Thyroid gland (tissue), 4 donors: ENCODE measurements at regions not wholly inside any gene's neighbourhood (a gene's known extent, or its start where the extent isn't known, plus 50 kb on each side); places are given as distances from the start of the nearest gene placed in this dataset.

Experiments used
- POLR2A ChIP-seq, 2 donors: fragments of 450-650 bp; IDR thresholded peaks; one replicate each; pipeline ENCODE4 v1.6.1; 2017; ENCODE audit warnings: antibody characterized with exemption in 2 of 2, mild to moderate bottlenecking in 2 of 2, moderate library complexity in 1 of 2
- TF ChIP-seq, protein P1 (sequence below), 6 experiments: fragments of 200-600 bp in 3 of 6; fragments of 450-650 bp in 3 of 6; sonication (generic) in 3 of 6; IDR thresholded peaks; one replicate each; pipeline ENCODE4 v1.5.1; 2016 to 2019; ENCODE audit warnings: antibody characterized with exemption in 6 of 6, mild to moderate bottlenecking in 2 of 6, inconsistent platforms in 1 of 6, moderate library complexity in 1 of 6

DNA sequence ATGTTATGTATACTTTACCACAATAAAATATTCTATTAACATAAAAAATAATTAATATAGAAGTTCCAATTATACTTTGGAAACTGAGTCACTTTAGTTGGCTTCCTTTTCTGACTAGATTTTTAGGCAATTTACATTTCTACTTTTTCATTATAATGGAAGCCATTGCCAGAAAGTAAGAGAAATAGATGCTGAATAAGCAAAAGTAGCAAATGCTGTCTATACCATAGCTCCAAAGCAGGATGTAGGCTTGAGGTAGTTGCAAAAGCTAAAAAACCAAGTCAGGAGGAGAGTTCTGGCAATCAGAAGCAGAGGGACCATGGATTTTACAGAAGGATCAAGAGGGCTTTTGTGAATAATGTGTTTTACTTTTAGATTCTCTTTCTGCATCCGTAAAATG, 262.4 kb upstream of the TMEM229A start:
- TF ChIP-seq, protein P1, sequence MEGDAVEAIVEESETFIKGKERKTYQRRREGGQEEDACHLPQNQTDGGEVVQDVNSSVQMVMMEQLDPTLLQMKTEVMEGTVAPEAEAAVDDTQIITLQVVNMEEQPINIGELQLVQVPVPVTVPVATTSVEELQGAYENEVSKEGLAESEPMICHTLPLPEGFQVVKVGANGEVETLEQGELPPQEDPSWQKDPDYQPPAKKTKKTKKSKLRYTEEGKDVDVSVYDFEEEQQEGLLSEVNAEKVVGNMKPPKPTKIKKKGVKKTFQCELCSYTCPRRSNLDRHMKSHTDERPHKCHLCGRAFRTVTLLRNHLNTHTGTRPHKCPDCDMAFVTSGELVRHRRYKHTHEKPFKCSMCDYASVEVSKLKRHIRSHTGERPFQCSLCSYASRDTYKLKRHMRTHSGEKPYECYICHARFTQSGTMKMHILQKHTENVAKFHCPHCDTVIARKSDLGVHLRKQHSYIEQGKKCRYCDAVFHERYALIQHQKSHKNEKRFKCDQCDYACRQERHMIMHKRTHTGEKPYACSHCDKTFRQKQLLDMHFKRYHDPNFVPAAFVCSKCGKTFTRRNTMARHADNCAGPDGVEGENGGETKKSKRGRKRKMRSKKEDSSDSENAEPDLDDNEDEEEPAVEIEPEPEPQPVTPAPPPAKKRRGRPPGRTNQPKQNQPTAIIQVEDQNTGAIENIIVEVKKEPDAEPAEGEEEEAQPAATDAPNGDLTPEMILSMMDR (IDR thresholded peaks at IDR 0.05) = no peak
- TF ChIP-seq POLR2A (IDR thresholded peaks at IDR 0.05) = no peak
